Occipital lobe (tissue), 2 donors: ENCODE measurements at regions not wholly inside any gene's neighbourhood (a gene's known extent, or its start where the extent isn't known, plus 50 kb on each side); places are given as distances from the start of the nearest gene placed in this dataset. TPM values are rescaled to one million over a fixed set of nuclear protein-coding genes. Genes with fewer than 3 reads are reported as not detected.

Experiments used
- DNase-seq: peaks from one replicate; lab custom pipeline; 2025; lab: John Stamatoyannopoulos, UW
- small RNA-seq: library from RNA; depleted of rRNA; stranded (forward); fragments of <200 nt; gene quantifications from one replicate; pipeline ENCODE3, GENCODE V24; 2014

- no peak for DNase-seq
Measured at GRCh38 chr9:106797299-106797698, 65.7 kb upstream of the ZNF462 start.

DNA sequence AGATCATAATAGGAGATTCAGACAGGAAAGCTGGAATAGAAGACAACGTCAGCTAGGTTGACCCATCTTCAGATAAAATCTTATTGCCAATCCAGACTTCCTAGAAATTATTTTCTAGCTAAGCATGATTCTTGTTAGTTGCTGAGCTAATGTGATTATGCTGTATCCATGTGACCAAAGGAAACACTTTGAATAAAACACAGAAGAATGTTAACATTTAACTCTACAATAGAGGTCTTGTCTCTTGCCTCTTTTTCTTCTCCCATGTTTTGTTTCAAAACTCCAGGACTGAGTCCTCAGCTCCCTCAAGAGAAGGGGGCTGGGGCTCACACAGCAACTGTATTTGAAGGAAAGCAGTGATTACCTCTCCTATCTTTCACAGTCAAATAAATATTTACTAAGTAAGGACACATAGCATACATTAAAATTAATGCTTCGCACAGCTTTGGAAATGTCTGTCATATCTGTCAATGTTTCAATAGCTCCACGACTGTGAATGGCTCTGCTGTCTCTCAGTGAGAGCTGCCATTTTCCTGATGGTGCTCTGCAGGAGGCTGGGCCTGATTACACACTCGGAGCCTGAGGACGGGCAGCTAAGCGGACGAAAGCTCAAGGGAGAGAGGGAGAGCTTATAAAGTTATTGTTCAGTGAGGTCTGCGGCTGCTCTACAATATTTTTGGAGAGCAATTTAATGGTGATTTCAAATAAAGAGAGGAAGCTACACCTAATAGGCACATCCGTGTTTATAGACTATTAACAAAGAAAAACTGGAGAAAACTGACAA, 64.8 kb upstream of the ZNF462 start:
- no peak for DNase-seq

GRCh38 chr9:106799152-106799551, 63.8 kb upstream of the ZNF462 start:
- DNase-seq = no peak

DNA sequence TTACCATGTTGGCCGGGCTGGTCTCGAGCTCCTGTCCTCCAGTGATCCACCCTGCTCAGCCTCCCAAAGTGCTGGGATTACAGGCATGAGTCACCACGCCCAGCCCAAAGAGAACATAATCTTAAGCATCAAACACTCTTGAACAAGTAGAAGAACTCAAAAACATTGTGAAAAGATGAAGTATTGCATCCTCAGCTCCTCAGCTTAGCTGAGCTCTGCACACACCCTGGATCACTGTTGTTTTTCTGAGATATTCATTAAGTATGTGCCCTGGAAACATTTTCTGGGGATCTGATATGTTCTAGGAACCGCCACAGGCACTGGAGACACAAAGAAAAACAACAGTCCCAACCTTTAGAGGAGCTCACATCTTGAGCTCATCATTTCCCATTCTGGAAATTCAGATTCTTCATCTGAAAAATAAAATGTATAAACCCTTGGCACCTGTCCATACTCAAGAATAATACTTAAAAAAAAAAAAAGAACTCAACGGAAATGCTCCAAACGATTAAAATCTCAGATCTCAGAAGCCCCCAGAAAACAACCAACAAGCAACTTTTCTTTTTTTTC, 62.2 kb upstream of the ZNF462 start:
- no peak for DNase-seq

DNA sequence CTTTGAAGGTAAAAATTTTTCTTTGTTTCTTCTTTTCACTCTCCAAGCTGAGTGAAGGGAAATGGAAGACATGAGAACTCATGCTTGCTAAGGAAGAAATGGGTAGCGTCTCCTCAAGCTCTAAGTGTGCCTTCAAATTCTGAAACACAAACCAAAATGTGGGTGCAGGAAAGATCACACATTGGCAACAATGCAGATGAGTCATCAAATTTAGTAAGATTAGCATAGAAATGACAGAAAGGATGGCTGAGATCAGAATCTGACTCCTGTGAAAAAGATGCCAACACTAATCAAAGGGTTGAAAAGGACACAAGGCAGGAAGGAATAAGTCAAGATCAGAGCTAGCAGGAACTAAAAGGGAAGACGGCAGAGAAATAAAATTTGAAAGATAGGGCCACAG, 61.1 kb upstream of the ZNF462 start:
- no peak for DNase-seq

Small RNAs in the stretch of these regions (small RNA-seq; reads per million reads assigned to genes)
- not detected for gene MIR8081
